HFF-Myc (cell line): ENCODE measurements at regions not wholly inside any gene's neighbourhood (a gene's known extent, or its start where the extent isn't known, plus 50 kb on each side); places are given as distances from the start of the nearest gene placed in this dataset.

Experiments used
- DNase-seq: peaks from one replicate; pipeline ENCODE4 v3.0.0-alpha.2; 2011; ENCODE audit warnings: low read depth; ENCODE audit errors: extremely low read depth
- H3K4me3 ChIP-seq: replicated peaks from 2 replicates; pipeline ENCODE4 v1.5.1; 2011; ENCODE audit warnings: low read depth, mild to moderate bottlenecking, control low read depth, low read length
- TF ChIP-seq, protein P1 (sequence below): IDR thresholded peaks from 2 replicates; pipeline ENCODE4 v1.5.1; 2012; ENCODE audit warnings: mild to moderate bottlenecking, low read depth, low read length, control low read depth; ENCODE audit errors: missing control alignments

DNA sequence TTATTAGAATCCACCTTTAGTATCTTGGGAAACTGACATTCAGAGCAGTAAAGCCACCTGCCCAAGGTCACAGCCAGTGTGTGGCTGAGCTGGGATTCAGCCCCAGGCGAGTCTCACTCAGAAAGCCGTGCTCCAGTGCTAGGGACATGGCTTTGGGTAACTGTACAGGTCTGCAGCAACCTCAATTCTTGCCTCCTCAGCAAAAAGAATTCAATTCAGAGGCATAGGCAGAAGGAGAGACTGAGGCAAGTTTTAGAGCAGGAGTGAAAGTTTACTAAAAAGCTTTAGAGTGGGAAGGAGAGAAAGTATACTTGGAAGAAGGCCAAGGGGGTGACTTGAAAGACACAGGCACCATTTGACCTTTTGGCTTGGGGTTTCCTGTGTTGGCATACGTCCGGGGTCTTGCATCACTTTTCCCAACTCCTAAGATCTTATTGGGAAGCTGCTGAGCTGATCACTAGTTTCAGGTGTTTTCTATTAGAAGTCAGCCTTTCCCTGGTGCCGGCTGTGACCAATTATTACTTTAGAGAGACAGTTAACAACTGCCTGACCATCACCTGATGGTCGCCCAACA is 529.3 kb downstream of the MATN1 start:
- TF ChIP-seq, protein P1, sequence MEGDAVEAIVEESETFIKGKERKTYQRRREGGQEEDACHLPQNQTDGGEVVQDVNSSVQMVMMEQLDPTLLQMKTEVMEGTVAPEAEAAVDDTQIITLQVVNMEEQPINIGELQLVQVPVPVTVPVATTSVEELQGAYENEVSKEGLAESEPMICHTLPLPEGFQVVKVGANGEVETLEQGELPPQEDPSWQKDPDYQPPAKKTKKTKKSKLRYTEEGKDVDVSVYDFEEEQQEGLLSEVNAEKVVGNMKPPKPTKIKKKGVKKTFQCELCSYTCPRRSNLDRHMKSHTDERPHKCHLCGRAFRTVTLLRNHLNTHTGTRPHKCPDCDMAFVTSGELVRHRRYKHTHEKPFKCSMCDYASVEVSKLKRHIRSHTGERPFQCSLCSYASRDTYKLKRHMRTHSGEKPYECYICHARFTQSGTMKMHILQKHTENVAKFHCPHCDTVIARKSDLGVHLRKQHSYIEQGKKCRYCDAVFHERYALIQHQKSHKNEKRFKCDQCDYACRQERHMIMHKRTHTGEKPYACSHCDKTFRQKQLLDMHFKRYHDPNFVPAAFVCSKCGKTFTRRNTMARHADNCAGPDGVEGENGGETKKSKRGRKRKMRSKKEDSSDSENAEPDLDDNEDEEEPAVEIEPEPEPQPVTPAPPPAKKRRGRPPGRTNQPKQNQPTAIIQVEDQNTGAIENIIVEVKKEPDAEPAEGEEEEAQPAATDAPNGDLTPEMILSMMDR: no peak
- no peak overlapping the region for H3K4me3 ChIP-seq
- peak; percentile 19 for DNase-seq

DNA sequence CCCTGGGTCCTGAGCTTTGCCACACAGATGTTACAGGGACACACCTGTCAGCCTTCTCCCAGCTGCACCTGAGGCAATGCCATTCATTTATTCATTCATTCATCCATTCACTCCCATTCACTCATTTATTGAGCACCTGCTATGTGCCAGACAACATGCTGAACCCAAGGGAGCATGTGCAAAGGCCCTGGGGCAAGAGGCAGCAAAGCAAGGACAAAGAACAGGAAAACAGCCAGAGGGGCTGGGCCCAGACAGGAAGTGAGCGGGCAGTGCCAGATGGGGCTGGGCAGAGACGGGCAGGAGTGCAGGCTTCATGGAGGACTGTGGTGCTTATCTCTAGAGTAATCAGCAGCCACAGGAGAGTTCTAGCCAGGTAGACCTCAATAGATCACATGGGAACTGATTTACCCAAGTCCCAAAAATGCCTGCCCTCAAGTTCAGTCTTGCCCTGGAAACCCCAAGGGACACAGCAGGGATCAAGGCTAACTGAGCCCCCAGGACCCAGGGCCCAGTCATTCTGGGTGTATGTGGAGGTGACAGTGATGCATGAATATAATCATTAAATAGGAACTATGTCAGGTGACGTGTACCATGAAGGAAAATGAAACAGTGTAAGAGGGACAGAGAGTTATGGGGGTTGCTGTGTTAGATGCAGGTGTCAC is 530.3 kb downstream of the MATN1 start:
- no peak for DNase-seq
- TF ChIP-seq, protein P1: no peak
- H3K4me3 ChIP-seq: no peak overlapping the region

DNA sequence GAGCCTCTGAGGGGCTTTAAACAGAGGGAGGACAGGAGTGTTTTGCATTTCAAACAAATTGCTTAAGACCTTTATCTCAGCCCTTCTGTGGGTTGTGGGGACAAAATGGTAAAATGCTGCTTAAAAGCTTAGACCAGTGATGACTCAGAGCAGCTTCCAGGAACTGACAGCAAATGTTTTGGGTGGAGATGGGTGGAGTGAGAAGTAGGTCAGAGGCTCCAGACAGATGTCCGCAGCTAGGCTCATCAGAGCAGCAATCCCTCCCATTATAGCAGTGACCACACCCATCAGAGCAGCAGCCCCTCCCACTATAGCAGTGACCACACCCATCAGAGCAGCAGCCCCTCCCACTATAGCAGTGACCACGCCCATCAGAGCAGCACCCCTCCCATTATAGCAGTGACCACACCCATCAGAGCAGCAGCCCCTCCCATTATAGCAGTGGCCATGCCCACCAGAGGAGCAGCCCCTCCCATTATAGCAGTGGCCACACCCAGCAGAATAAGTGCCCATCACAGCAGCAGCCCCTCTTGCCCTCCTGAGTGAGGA is 532.2 kb downstream of the MATN1 start:
- H3K4me3 ChIP-seq: no peak overlapping the region
- TF ChIP-seq, protein P1: no peak
- DNase-seq: peak; percentile 78

DNA sequence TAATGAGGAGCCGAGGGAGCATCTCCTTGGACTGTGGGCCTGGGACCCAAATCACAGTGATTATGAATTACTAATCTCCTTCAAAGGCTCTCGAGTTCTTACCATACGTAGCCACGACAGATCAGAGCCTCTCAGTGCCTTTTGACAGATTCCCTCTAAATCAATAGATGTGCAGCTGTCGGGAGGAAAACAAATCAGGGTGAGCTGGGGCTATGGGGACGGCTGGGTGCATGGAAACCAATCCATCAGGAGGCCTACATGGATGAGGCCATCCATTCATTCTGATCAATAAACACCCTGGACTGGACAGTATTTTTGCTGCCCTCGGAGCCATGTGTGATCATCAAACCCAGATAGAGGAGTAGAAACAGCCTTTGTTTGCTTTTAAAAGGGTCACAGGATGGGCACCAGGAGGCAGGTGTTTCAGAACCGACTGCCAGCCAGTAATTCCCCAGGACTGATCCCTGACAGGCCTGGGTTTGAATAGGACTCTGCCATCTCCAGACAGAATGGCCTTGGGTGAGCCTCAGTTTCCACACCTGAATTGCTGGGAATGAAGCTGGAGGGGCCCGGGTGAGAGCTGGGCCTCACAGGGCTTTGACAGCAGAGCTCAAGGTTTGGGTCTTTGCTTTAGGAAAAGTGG is 532.8 kb downstream of the MATN1 start:
- TF ChIP-seq, protein P1: no peak
- H3K4me3 ChIP-seq: no peak overlapping the region
- DNase-seq: no peak

DNA sequence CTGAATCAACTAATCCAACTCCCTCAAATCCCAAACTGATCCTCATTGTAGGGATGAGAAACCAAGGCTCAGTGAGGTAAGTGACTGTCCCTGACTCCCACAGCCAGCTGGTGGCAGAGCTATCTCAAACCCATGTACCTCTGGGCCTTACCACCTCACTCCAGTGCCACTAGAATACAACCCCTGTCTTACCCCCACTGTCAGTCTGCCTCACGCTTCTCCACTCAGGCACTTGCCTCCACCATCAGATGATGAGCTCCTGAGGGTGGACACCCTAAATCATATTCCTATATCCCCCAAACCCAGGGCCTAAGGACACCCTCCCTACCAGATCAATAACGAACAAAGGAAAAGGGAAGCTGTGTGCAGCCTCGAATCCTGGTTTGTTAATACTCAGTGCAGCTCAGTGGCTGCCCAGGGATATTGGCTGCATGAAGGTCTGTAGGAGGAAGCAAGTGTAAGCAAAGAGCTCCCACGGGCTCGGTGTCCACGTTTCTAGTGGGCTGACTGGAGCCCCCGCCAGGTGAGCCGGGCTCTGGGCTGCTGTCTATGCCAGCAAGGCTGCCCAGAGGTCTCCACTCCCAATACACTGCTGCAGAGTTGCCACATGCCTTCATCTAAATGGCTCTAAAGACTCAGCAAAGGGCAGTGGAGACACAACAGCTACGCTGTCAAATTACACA is 533.4 kb downstream of the MATN1 start:
- TF ChIP-seq, protein P1: no peak

DNA sequence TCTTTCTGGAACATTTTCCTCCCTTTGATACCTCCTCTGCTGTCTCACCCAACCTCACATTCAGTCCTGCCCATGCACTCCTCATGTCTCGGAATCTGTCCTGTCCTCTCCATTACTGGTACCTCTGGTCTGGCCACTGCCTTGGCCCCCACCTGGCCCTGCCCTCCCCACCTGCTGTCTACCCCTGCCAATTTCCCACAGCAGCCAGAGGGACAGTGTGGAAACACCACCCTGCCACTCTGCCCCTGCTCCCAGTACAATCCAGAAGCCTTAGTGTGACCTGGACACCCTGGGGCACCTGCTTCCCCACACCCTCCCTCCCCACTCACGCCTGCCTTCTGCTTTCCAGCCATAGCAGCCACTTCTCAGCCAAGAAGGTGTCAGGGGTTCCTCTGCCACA is 534.4 kb downstream of the MATN1 start:
- TF ChIP-seq, protein P1: no peak

More for the DNA sequence above, 533.4 kb downstream of the MATN1 start:
- no peak overlapping the region for H3K4me3 ChIP-seq
- no peak for DNase-seq

More for the DNA sequence above, 534.4 kb downstream of the MATN1 start:
- no peak overlapping the region for H3K4me3 ChIP-seq
- no peak for DNase-seq
